ENCODE measurements at regions not wholly inside any gene's neighbourhood (a gene's known extent, or its start where the extent isn't known, plus 50 kb on each side); places are given as distances from the start of the nearest gene placed in this dataset.

GRCh38 chr2:226607379-226607778 lies 192.2 kb downstream of the IRS1 start:
- TF ChIP-seq CTCF (IDR thresholded peaks at IDR 0.05; ENCODE audit: unreplicated experiment in 3 of 3): no peak
- no peaks in the 10 kb centered on the region for H3K9me3 Mint-ChIP-seq
- H3K4me3 Mint-ChIP-seq: no peak overlapping the region
- H3K27me3 Mint-ChIP-seq (ENCODE audit: low read depth): no peaks in the 10 kb centered on the region
- H3K27ac Mint-ChIP-seq: no peak overlapping the region
- no peaks in the 10 kb centered on the region for H3K36me3 Mint-ChIP-seq (ENCODE audit: low read depth)
- H3K4me1 Mint-ChIP-seq: peaks cover 19% of the 10 kb centered on the region

- TF ChIP-seq CTCF (IDR thresholded peaks at IDR 0.05; ENCODE audit: unreplicated experiment in 3 of 3): no peak
- H3K4me3 Mint-ChIP-seq: no peak overlapping the region
- H3K27ac Mint-ChIP-seq: no peak overlapping the region
- no peaks in the 10 kb centered on the region for H3K27me3 Mint-ChIP-seq (ENCODE audit: low read depth)
- peaks cover 25% of the 10 kb centered on the region for H3K4me1 Mint-ChIP-seq
- H3K36me3 Mint-ChIP-seq (ENCODE audit: low read depth): no peaks in the 10 kb centered on the region
- H3K9me3 Mint-ChIP-seq: no peaks in the 10 kb centered on the region
Measured at GRCh38 chr2:226605642-226606041, 194.0 kb downstream of the IRS1 start.

GRCh38 chr2:226603606-226604005 lies 196.0 kb downstream of the IRS1 start:
- Mint-ChIP-seq H3K36me3 (ENCODE audit: low read depth) (no peaks in the 10 kb centered on the region), H3K27me3 (ENCODE audit: low read depth) (no peaks in the 10 kb centered on the region), H3K27ac (no peak overlapping the region), H3K4me1 (peaks cover 17% of the 10 kb centered on the region), H3K9me3 (no peaks in the 10 kb centered on the region), H3K4me3 (no peak overlapping the region)
- TF ChIP-seq CTCF (IDR thresholded peaks at IDR 0.05; ENCODE audit: unreplicated experiment in 3 of 3): no peak

GRCh38 chr2:226601881-226602662 lies 197.5 kb downstream of the IRS1 start:
- no peak overlapping the region for H3K4me3 Mint-ChIP-seq
- H3K36me3 Mint-ChIP-seq (ENCODE audit: low read depth): no peaks in the 10 kb centered on the region
- no peak overlapping the region for H3K27ac Mint-ChIP-seq
- no peaks in the 10 kb centered on the region for H3K9me3 Mint-ChIP-seq
- no peaks in the 10 kb centered on the region for H3K27me3 Mint-ChIP-seq (ENCODE audit: low read depth)
- no peak for TF ChIP-seq CTCF (IDR thresholded peaks at IDR 0.05; ENCODE audit: unreplicated experiment in 3 of 3)
- H3K4me1 Mint-ChIP-seq: peaks cover 22% of the 10 kb centered on the region

- Mint-ChIP-seq H3K4me3 (no peak overlapping the region), H3K9me3 (peaks cover 2% of the 10 kb centered on the region), H3K27ac (no peak overlapping the region), H3K36me3 (ENCODE audit: low read depth) (no peaks in the 10 kb centered on the region), H3K27me3 (ENCODE audit: low read depth) (no peaks in the 10 kb centered on the region), H3K4me1 (peaks cover 22% of the 10 kb centered on the region)
- TF ChIP-seq CTCF (IDR thresholded peaks at IDR 0.05; ENCODE audit: unreplicated experiment in 3 of 3): no peak
Measured at GRCh38 chr2:226600802-226601201, 198.8 kb downstream of the IRS1 start.

- Mint-ChIP-seq H3K36me3 (ENCODE audit: low read depth) (peaks cover 1% of the 10 kb centered on the region), H3K9me3 (peaks cover 3% of the 10 kb centered on the region), H3K4me3 (no peak overlapping the region), H3K4me1 (peaks cover 22% of the 10 kb centered on the region), H3K27me3 (ENCODE audit: low read depth) (no peaks in the 10 kb centered on the region), H3K27ac (no peak overlapping the region)
- no peak for TF ChIP-seq CTCF (IDR thresholded peaks at IDR 0.05; ENCODE audit: unreplicated experiment in 3 of 3)
Measured at GRCh38 chr2:226600184-226600583, 199.4 kb downstream of the IRS1 start.

Measured in nephron (organoid).